Nephron progenitor cell (in vitro differentiated cells): ENCODE measurements at regions not wholly inside any gene's neighbourhood (a gene's known extent, or its start where the extent isn't known, plus 50 kb on each side); places are given as distances from the start of the nearest gene placed in this dataset.

ENCODE experiments used
- DNase-seq: peaks from one replicate; pipeline ENCODE4 v3.0.0; 2021
- H3K27ac Mint-ChIP-seq: 2 replicates; pipeline ENCODE4 v1.8.0; 2021; ENCODE audit warnings: mild to moderate bottlenecking, moderate library complexity, mixed read lengths
- H3K27me3 Mint-ChIP-seq: 2 replicates; pipeline ENCODE4 v1.8.0; 2021; ENCODE audit warnings: mild to moderate bottlenecking, low read depth, mixed read lengths; ENCODE audit not compliant: poor library complexity
- H3K36me3 Mint-ChIP-seq: 2 replicates; pipeline ENCODE4 v1.8.0; 2021; ENCODE audit warnings: low read depth, mixed read lengths
- H3K4me1 Mint-ChIP-seq: 2 replicates; pipeline ENCODE4 v1.8.0; 2021; ENCODE audit warnings: mixed read lengths
- H3K4me3 Mint-ChIP-seq: 2 replicates; pipeline ENCODE4 v1.8.0; 2021; ENCODE audit warnings: mild to moderate bottlenecking, moderate library complexity, mixed read lengths
- H3K9me3 Mint-ChIP-seq: 2 replicates; pipeline ENCODE4 v1.8.0; 2021; ENCODE audit warnings: mild to moderate bottlenecking, moderate library complexity, mixed read lengths
- TF ChIP-seq, protein P1 (sequence below): fragments of 200-600 bp; sonication (generic); IDR thresholded peaks from 2 replicates; pipeline ENCODE4 v1.5.0; 2021; ENCODE audit warnings: antibody characterized with exemption

DNA sequence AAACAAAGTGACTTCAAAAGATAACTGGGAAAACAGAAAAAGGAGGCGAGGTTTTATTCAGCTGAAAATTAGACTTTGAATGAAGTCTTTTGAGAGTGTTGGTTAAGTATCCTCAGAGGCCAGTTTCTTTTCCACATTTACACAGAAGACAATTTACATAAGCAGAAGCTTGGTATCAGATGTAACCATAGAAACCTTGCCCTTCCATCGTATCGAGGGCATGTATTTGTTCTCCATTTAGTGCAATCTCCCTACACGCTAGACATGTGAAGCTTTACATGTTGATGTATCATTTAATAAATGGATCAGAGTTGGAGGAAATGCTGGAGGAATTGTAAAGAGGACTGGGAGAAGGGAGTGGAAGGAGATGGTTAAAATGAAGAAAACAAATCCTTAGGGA is 161.0 kb upstream of the CRBN start:
- no peak overlapping the region for H3K4me3 Mint-ChIP-seq
- no peak for DNase-seq
- peaks cover 4% of the 10 kb centered on the region for H3K4me1 Mint-ChIP-seq
- H3K9me3 Mint-ChIP-seq, result no peaks in the 10 kb centered on the region
- H3K27ac Mint-ChIP-seq, result no peak overlapping the region
- TF ChIP-seq, protein P1, sequence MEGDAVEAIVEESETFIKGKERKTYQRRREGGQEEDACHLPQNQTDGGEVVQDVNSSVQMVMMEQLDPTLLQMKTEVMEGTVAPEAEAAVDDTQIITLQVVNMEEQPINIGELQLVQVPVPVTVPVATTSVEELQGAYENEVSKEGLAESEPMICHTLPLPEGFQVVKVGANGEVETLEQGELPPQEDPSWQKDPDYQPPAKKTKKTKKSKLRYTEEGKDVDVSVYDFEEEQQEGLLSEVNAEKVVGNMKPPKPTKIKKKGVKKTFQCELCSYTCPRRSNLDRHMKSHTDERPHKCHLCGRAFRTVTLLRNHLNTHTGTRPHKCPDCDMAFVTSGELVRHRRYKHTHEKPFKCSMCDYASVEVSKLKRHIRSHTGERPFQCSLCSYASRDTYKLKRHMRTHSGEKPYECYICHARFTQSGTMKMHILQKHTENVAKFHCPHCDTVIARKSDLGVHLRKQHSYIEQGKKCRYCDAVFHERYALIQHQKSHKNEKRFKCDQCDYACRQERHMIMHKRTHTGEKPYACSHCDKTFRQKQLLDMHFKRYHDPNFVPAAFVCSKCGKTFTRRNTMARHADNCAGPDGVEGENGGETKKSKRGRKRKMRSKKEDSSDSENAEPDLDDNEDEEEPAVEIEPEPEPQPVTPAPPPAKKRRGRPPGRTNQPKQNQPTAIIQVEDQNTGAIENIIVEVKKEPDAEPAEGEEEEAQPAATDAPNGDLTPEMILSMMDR, result no peak
- peaks cover 7% of the 10 kb centered on the region for H3K27me3 Mint-ChIP-seq
- H3K36me3 Mint-ChIP-seq, result no peaks in the 10 kb centered on the region

DNA sequence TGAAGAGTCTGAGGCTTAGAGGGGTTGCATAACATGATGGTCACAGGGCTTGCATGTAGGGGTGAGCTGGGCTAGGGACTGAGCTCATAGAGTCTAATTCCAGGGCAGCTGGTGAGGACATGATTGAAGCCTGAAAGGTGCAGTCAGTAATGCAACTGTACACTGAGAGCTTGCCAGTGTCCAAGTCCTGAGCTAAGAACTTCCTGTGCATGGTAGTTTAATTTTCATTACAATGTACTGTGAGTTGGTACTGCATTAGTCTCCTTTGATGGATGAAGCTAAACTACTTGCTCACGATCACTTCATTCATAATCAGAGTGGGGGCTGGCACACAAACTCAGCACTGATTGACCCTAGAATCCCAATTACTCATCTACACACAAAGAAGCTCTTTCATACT is 156.4 kb upstream of the CRBN start:
- DNase-seq, result no peak
- Mint-ChIP-seq H3K27me3 (peaks cover 4% of the 10 kb centered on the region), H3K4me3 (no peak overlapping the region), H3K27ac (no peak overlapping the region), H3K36me3 (no peaks in the 10 kb centered on the region), H3K4me1 (peaks cover 4% of the 10 kb centered on the region), H3K9me3 (no peaks in the 10 kb centered on the region)
- TF ChIP-seq, protein P1, result no peak

DNA sequence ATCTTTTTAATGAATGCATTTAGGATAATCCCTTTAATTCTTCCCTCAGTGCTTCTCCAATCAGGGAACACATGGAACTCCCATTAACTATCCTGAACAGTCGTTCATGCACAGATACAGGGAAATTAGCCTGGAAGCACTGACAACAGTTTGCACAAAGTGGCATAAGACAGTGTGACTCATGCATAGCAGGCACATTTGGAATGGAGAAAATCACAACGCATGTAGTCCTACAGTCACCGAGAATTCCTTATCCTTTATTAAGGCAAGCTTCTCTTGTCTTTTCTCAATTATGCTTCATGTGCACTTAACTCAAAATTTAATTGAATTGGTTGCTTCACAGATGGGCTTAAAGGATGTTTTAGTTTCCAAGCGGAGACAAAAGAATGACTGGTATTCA is 155.0 kb upstream of the CRBN start:
- TF ChIP-seq, protein P1, result no peak
- Mint-ChIP-seq H3K27ac (peak overlapping the region; percentile 11), H3K4me3 (no peak overlapping the region), H3K4me1 (peaks cover 4% of the 10 kb centered on the region), H3K27me3 (no peaks in the 10 kb centered on the region), H3K9me3 (no peaks in the 10 kb centered on the region), H3K36me3 (no peaks in the 10 kb centered on the region)
- DNase-seq, result no peak

DNA sequence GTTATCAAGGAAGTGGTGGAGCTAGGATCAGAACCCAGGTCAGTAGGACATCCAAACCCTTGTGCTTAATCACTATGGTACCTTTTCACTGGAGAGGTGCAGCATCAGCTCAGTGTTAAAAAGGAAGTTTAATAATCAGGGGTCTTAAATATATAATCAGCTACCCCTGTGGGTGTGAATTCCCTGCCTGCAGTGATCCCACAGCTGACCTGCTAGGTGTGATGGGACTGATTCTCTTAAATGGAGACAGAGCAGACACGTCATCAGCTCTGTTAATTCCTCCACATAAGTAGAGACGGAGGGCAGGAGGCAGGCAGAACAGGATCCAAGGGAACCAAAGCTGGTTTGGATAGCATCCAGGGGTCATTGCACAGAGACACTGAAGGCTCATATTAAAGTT is 154.1 kb upstream of the CRBN start:
- no peaks in the 10 kb centered on the region for H3K9me3 Mint-ChIP-seq
- H3K27ac Mint-ChIP-seq, result no peak overlapping the region
- no peak overlapping the region for H3K4me3 Mint-ChIP-seq
- TF ChIP-seq, protein P1, result no peak
- no peak for DNase-seq
- H3K27me3 Mint-ChIP-seq, result no peaks in the 10 kb centered on the region
- peaks cover 4% of the 10 kb centered on the region for H3K4me1 Mint-ChIP-seq
- H3K36me3 Mint-ChIP-seq, result no peaks in the 10 kb centered on the region

DNA sequence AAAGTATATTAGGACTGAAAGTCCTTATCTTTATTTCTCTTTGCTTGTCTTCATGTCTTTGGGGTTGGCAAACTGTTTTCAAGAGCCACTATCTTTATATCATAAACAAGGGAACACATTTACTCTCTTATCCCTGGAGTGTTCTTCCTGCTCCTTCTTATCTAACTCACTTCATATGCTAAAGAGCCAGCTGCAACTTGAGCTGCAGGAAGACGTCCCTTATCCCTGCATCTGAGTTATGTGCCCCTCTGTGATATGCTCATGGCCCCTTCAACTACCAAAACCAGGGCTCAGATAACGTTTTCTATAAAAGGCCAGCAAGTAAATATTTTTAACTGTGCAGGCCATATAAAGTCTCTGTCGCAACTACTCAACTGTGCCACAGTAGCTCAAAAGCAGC is 137.0 kb upstream of the CRBN start:
- TF ChIP-seq, protein P1, result no peak
- H3K4me3 Mint-ChIP-seq, result no peak overlapping the region
- H3K27me3 Mint-ChIP-seq, result no peaks in the 10 kb centered on the region
- no peak overlapping the region for H3K27ac Mint-ChIP-seq
- peaks cover 56% of the 10 kb centered on the region for H3K4me1 Mint-ChIP-seq
- DNase-seq, result no peak
- peaks cover 12% of the 10 kb centered on the region for H3K36me3 Mint-ChIP-seq
- H3K9me3 Mint-ChIP-seq, result peaks cover 22% of the 10 kb centered on the region

DNA sequence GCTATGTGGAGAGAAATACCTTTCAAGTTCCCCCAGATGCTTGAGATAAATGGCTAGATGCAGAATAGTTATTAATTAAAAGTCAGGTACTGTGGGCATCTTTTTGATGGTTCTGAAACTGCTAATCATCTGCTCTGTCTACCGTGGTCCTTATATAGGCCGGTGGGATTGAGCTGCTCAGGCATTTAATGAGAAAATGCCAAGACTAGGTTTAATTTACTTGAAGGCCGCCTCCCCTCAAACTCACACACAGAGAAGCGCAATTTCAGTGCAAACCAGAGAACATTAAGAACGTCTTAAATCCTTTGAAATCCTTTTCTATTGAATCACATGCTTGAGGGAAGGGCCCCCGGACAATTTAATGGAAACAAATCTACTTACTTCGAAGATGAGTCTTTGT is 136.4 kb upstream of the CRBN start:
- TF ChIP-seq, protein P1, result no peak
- Mint-ChIP-seq H3K27me3 (no peaks in the 10 kb centered on the region), H3K4me3 (no peak overlapping the region), H3K36me3 (peaks cover 12% of the 10 kb centered on the region), H3K27ac (no peak overlapping the region), H3K4me1 (peaks cover 63% of the 10 kb centered on the region), H3K9me3 (peaks cover 22% of the 10 kb centered on the region)
- no peak for DNase-seq
